ENCODE measurements at regions not wholly inside any gene's neighbourhood (a gene's known extent, or its start where the extent isn't known, plus 50 kb on each side); places are given as distances from the start of the nearest gene placed in this dataset.

DNA sequence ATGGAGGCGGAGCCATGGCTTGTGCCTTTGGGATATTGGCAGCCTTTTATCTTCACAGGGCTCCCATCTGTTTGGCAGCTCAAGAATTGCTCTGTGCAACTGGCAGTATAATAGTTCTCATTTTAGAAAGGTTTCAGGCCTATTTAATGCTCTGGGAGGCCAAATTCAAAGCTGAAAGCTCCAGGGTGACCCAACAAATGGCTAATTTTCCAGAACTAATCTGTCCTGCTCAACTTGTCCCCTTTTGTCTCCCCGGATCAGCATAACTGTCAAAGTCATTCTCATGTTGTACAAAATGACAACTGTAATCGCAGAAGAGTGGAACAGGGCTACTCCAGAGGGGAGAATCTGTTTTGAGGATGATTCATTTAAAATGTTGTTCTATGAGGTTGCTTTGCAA, 52.6 kb upstream of the CXCL14 start:
- TF ChIP-seq, protein P1, sequence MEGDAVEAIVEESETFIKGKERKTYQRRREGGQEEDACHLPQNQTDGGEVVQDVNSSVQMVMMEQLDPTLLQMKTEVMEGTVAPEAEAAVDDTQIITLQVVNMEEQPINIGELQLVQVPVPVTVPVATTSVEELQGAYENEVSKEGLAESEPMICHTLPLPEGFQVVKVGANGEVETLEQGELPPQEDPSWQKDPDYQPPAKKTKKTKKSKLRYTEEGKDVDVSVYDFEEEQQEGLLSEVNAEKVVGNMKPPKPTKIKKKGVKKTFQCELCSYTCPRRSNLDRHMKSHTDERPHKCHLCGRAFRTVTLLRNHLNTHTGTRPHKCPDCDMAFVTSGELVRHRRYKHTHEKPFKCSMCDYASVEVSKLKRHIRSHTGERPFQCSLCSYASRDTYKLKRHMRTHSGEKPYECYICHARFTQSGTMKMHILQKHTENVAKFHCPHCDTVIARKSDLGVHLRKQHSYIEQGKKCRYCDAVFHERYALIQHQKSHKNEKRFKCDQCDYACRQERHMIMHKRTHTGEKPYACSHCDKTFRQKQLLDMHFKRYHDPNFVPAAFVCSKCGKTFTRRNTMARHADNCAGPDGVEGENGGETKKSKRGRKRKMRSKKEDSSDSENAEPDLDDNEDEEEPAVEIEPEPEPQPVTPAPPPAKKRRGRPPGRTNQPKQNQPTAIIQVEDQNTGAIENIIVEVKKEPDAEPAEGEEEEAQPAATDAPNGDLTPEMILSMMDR (IDR thresholded peaks at IDR 0.05 in 8 of 11, conservative IDR thresholded peaks at IDR 0.05 in 3 of 11): no peak
- TF ChIP-seq POLR2AphosphoS5 (IDR thresholded peaks at IDR 0.05): no peak
- TF ChIP-seq POLR2A (IDR thresholded peaks at IDR 0.05): no peak
